ENCODE measurements at regions not wholly inside any gene's neighbourhood (a gene's known extent, or its start where the extent isn't known, plus 50 kb on each side); places are given as distances from the start of the nearest gene placed in this dataset.

- DNase-seq (ENCODE audit: low read depth in 1 of 2, low spot score in 1 of 2): no peak
- ATAC-seq: no peak
- no peak for TF ChIP-seq MAFK (IDR thresholded peaks at IDR 0.05; ENCODE audit: partially characterized antibody)
- no peak for TF ChIP-seq KDM5A (IDR thresholded peaks at IDR 0.05)
- TF ChIP-seq HEYL (CRISPR knock-in tag; IDR thresholded peaks at IDR 0.05): no peak
- TF ChIP-seq CHD4 (IDR thresholded peaks at IDR 0.05; ENCODE audit: borderline replicate concordance): no peak
- no peak for TF ChIP-seq ESRRA (IDR thresholded peaks at IDR 0.05; ENCODE audit: borderline replicate concordance, low read length)
- no peak for TF ChIP-seq RARB (CRISPR knock-in tag; IDR thresholded peaks at IDR 0.05)
- TF ChIP-seq FOSL2 (IDR thresholded peaks at IDR 0.05): no peak
- no peak for TF ChIP-seq FOSL2 (CRISPR knock-in tag; IDR thresholded peaks at IDR 0.05)
- TF ChIP-seq HES2 (IDR thresholded peaks at IDR 0.05): no peak
- no peak for TF ChIP-seq FOXS1 (CRISPR knock-in tag; IDR thresholded peaks at IDR 0.05)
- TF ChIP-seq MAZ (IDR thresholded peaks at IDR 0.05; ENCODE audit: borderline replicate concordance, low read depth, low read length): no peak
- TF ChIP-seq RNF2 (IDR thresholded peaks at IDR 0.05; ENCODE audit: borderline replicate concordance, low read depth): no peak
- no peak for TF ChIP-seq CBX2 (IDR thresholded peaks at IDR 0.05; ENCODE audit: borderline replicate concordance, low read depth)
- no peak for TF ChIP-seq POLR2AphosphoS2 (conservative IDR thresholded peaks at IDR 0.05; ENCODE audit: low read length)
- TF ChIP-seq USF2 (IDR thresholded peaks at IDR 0.05): no peak
- no peak for TF ChIP-seq ELK1 (IDR thresholded peaks at IDR 0.05; ENCODE audit: low read depth, low read length)
- no peak for TF ChIP-seq MYC (IDR thresholded peaks at IDR 0.05; ENCODE audit: borderline replicate concordance, low read length)
- no peak for TF ChIP-seq HOXA7 (CRISPR knock-in tag; IDR thresholded peaks at IDR 0.05)
- no peak for TF ChIP-seq E2F6 (IDR thresholded peaks at IDR 0.05; ENCODE audit: borderline replicate concordance, low read depth)
- no peak for TF ChIP-seq POLR2A (IDR thresholded peaks at IDR 0.05; ENCODE audit: low read length)
- ChIA-PET POLR2A (no interaction called here), CTCF (no interaction called here)
- Histone ChIP-seq H3K9me3 (no peaks in the 10 kb centered on the region), H3K4me1 (no peaks in the 10 kb centered on the region), H3K4me3 (no peak overlapping the region), H3K27ac (no peak overlapping the region), H3K4me2 (no peak overlapping the region)
- whole genome bisulfite sequencing (ENCODE audit: missing lambda C conversion rate): 0% methylated on average over 2 of the region's 2 CpGs
- no peak for FAIRE-seq
Measured at GRCh38 chr10:109103278-109103677, 820.0 kb downstream of the XPNPEP1 start.

- FAIRE-seq (no peak), DNase-seq (ENCODE audit: low read depth in 1 of 2, low spot score in 1 of 2) (no peak), ATAC-seq (no peak)
- TF ChIP-seq ATOH8 (CRISPR knock-in tag; IDR thresholded peaks at IDR 0.05; ENCODE audit: low read depth): no peak
- TF ChIP-seq CBX2 (IDR thresholded peaks at IDR 0.05; ENCODE audit: borderline replicate concordance, low read depth): no peak
- TF ChIP-seq POLR2A (IDR thresholded peaks at IDR 0.05; ENCODE audit: low read length): no peak
- no peak for TF ChIP-seq CHD2 (IDR thresholded peaks at IDR 0.05; ENCODE audit: low read length, partially characterized antibody)
- no peak for TF ChIP-seq JUNB (IDR thresholded peaks at IDR 0.05)
- TF ChIP-seq MAZ (IDR thresholded peaks at IDR 0.05; ENCODE audit: borderline replicate concordance, low read depth, low read length): no peak
- TF ChIP-seq CEBPB (IDR thresholded peaks at IDR 0.05): no peak
- no peak for TF ChIP-seq FOSL2 (IDR thresholded peaks at IDR 0.05)
- TF ChIP-seq FOSL2 (CRISPR knock-in tag; IDR thresholded peaks at IDR 0.05): no peak
- TF ChIP-seq ZNF302 (CRISPR knock-in tag; IDR thresholded peaks at IDR 0.05): no peak
- TF ChIP-seq USF2 (IDR thresholded peaks at IDR 0.05): no peak
- TF ChIP-seq ZFP36 (IDR thresholded peaks at IDR 0.05; ENCODE audit: borderline replicate concordance, partially characterized antibody): no peak
- no peak for TF ChIP-seq SMC3 (IDR thresholded peaks at IDR 0.05)
- Histone ChIP-seq H3K4me2 (no peak overlapping the region), H3K4me1 (no peaks in the 10 kb centered on the region), H3K27ac (no peak overlapping the region), H3K4me3 (no peak overlapping the region), H3K9me3 (no peaks in the 10 kb centered on the region)
- POLR2A ChIA-PET: no interaction called here
- CTCF ChIA-PET: no interaction called here
- 2% methylated on average over 3 of the region's 3 CpGs for WGBS (ENCODE audit: missing lambda C conversion rate)
Measured at GRCh38 chr10:109089779-109090178, 833.5 kb downstream of the XPNPEP1 start.
